Lung (tissue), 12 donors: ENCODE measurements at regions not wholly inside any gene's neighbourhood (a gene's known extent, or its start where the extent isn't known, plus 50 kb on each side); places are given as distances from the start of the nearest gene placed in this dataset. TPM values are rescaled to one million over a fixed set of nuclear protein-coding genes. Genes with fewer than 3 reads are reported as not detected.

Experiments used
- ATAC-seq: fragments of 200-7000 bp; cut with Tn5 transposase; one replicate; pipeline ENCODE4 v1.9.1; 2020; ENCODE audit warnings: moderate number of reproducible peaks; ENCODE audit not compliant: insufficient read depth, low FRiP score
- DNase-seq, 3 donors: peaks; one replicate each; pipeline ENCODE4 v3.0.0-alpha.2; 2013 to 2017
- H3K27ac ChIP-seq, 2 donors: one replicate each; pipeline ENCODE4 v1.5.1; 2013; ENCODE audit warnings: mild to moderate bottlenecking in 2 of 2, moderate library complexity in 2 of 2, control low read depth in 1 of 2, inconsistent platforms in 1 of 2, low read depth in 1 of 2, low read length in 1 of 2
- H3K27me3 ChIP-seq, 3 donors: one replicate each; pipeline ENCODE4 v1.5.1; 2013; ENCODE audit warnings: low read length in 2 of 3; ENCODE audit not compliant: control insufficient read depth in 3 of 3, insufficient read depth in 3 of 3
- H3K36me3 ChIP-seq, 4 donors: one replicate each; pipeline ENCODE4 v1.5.1; 2013; ENCODE audit warnings: low read length in 4 of 4, mild to moderate bottlenecking in 1 of 4, moderate library complexity in 1 of 4; ENCODE audit not compliant: control insufficient read depth in 4 of 4, insufficient read depth in 4 of 4
- H3K4me1 ChIP-seq, 5 donors: one replicate each; pipeline ENCODE4 v1.5.1; 2013; ENCODE audit warnings: low read length in 5 of 5, mild to moderate bottlenecking in 2 of 5, moderate library complexity in 1 of 5; ENCODE audit not compliant: control insufficient read depth in 5 of 5, insufficient read depth in 5 of 5
- H3K4me3 ChIP-seq: one replicate; pipeline ENCODE4 v1.5.1; 2013; ENCODE audit warnings: mild to moderate bottlenecking, control low read depth, moderate library complexity
- H3K9ac ChIP-seq, 2 donors: one replicate each; pipeline ENCODE4 v1.5.1; 2013; ENCODE audit warnings: low read length in 2 of 2, control low read depth in 1 of 2; ENCODE audit not compliant: insufficient read depth in 1 of 2
- H3K9me3 ChIP-seq, 4 donors: one replicate each; pipeline ENCODE4 v1.5.1; 2013; ENCODE audit warnings: low read length in 3 of 4, mild to moderate bottlenecking in 1 of 4, moderate library complexity in 1 of 4; ENCODE audit not compliant: control insufficient read depth in 4 of 4, insufficient read depth in 3 of 4
- WGBS, 2 donors: extraction: QIAGEN DNeasy Blood & Tissue Kit; methylation state at CpG; one replicate each; pipeline ENCODE4 v1.1.7; 2013; 5-methylcytosine and 5-hydroxymethylcytosine counted together
- small RNA-seq: library from RNA; depleted of rRNA; stranded (forward); fragments of <200 nt; gene quantifications from one replicate; pipeline ENCODE3, GENCODE V24; 2014; ENCODE audit warnings: low replicate concordance
- TF ChIP-seq, protein P1 (sequence below): IDR thresholded peaks from 2 replicates; pipeline ENCODE4 v1.5.1; 2012; ENCODE audit warnings: mild to moderate bottlenecking; ENCODE audit errors: control extremely low read depth, extremely low read depth
- donor health status: control.
- donor health status: control.
- donor health status: Bipolar disorder and iron deficiency.
- donor health status: healthy.
- donor health status: DM: yes; HTN: yes; CAD: no.

DNA sequence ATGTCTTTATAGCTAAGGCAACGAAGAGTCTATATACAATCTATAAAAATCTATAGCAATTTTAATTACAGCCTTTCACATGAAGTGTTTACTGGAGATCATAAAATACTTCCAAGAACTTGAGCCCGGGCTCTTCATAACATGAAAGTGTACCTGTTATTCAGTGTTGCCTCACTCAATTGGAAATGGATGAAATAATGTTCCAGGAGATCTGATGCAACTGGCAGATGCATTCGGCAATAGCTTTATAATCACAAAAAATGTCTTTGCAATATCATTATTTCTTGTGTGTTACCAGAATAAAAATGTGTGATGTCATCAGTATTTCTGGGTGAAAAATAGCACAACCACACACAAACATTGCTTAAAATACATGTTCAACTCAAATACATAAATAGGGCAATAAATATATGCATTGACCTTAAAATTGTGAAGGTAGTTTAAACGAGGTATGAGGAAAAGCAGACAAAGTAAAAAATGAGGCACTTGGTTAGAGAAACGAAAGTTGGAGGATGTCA is 1266.8 kb upstream of the PCDH7 start:
- ATAC-seq: no peak
- Histone ChIP-seq H3K4me1 (no peaks in the 10 kb centered on the region), H3K36me3 (no peaks in the 10 kb centered on the region), H3K4me3 (no peak overlapping the region), H3K9me3 (no peaks in the 10 kb centered on the region), H3K27ac (no peak overlapping the region), H3K27me3 (no peaks in the 10 kb centered on the region), H3K9ac (no peak overlapping the region)
- DNase-seq: no peak
- 67 to 69% methylated on average over 5 of the region's 5 CpGs for WGBS, 2 donors
- TF ChIP-seq, protein P1, sequence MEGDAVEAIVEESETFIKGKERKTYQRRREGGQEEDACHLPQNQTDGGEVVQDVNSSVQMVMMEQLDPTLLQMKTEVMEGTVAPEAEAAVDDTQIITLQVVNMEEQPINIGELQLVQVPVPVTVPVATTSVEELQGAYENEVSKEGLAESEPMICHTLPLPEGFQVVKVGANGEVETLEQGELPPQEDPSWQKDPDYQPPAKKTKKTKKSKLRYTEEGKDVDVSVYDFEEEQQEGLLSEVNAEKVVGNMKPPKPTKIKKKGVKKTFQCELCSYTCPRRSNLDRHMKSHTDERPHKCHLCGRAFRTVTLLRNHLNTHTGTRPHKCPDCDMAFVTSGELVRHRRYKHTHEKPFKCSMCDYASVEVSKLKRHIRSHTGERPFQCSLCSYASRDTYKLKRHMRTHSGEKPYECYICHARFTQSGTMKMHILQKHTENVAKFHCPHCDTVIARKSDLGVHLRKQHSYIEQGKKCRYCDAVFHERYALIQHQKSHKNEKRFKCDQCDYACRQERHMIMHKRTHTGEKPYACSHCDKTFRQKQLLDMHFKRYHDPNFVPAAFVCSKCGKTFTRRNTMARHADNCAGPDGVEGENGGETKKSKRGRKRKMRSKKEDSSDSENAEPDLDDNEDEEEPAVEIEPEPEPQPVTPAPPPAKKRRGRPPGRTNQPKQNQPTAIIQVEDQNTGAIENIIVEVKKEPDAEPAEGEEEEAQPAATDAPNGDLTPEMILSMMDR: no peak

DNA sequence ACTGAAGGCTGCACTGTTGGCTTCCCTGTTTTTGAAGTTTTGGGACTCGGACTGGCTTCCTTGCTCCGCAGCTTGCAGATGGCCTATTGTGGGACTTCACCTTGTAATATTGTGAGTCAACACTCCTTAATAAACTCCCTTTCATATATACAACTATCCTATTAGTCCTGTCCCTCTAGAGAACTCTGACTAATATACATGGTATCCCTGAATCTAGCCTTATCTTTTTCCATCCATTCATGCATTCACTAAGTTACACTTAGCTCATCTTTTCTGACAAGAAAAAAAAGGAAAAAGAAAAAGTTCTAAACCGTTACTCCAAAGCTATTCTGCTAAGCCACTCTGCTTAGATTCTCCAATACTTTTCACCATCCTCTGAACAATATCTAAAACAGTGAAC is 1260.2 kb upstream of the PCDH7 start:
- Histone ChIP-seq H3K27ac (no peak overlapping the region), H3K4me3 (no peak overlapping the region), H3K9me3 (peaks cover 0 to 2% (median 0%) of the 10 kb centered on the region in 4 donors), H3K36me3 (no peaks in the 10 kb centered on the region), H3K9ac (no peak overlapping the region), H3K27me3 (no peaks in the 10 kb centered on the region), H3K4me1 (no peaks in the 10 kb centered on the region)
- WGBS, 2 donors: 87 to 91% methylated on average over 3 of the region's 3 CpGs
- DNase-seq: no peak
- no peak for ATAC-seq
- TF ChIP-seq, protein P1: no peak

DNA sequence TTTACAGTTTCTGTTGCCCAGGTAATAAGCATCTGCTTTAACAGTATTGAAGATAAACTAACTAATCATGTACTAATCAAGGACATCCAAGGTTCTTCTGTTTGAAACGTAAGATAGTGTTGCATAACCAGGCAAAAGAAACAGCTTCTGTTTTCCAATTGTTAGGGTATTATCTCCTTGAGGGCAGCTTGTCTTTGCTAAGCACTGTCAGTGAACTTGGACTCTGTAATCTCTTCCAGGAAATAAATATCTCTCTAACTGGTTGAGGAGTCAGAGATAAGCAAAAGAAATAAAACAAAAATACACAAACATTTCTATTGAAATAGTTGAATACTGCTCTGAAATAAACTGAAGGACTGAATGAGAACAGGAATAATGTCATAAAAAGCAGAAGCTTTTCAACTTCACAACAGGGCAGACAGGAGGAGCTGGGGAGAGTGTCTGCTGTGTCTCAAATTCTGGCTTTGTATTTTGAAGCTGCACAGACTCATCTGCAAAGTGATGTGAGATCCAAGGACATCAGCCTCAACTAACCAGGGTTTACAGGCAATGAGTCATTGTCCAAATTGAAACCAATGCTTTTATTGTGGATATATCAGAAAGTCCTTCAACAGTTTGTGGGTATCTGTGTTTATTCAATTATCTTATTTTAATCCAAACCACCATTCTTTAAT is 1253.0 kb upstream of the PCDH7 start:
- TF ChIP-seq, protein P1: no peak
- Histone ChIP-seq H3K4me1 (no peaks in the 10 kb centered on the region), H3K27me3 (no peaks in the 10 kb centered on the region), H3K36me3 (no peaks in the 10 kb centered on the region), H3K4me3 (no peak overlapping the region), H3K9me3 (no peaks in the 10 kb centered on the region), H3K27ac (no peak overlapping the region), H3K9ac (no peak overlapping the region)
- no peak for ATAC-seq
- peak in 1 of 3 donors; percentile 1 for DNase-seq
- 56 to 65% methylated on average over 1 of the region's 1 CpG for WGBS, 2 donors

Small RNA genes lying in the stretch of these regions (small RNA-seq; reads per million reads assigned to genes)
- gene RF00019: not detected
- gene RN7SL101P: not detected
